ENCODE measurements at regions not wholly inside any gene's neighbourhood (a gene's known extent, or its start where the extent isn't known, plus 50 kb on each side); places are given as distances from the start of the nearest gene placed in this dataset.

- TF ChIP-seq ZNF639 (CRISPR knock-in tag; conservative IDR thresholded peaks at IDR 0.05) (no peak), PHF20 (CRISPR knock-in tag; IDR thresholded peaks at IDR 0.05) (no peak), THYN1 (CRISPR knock-in tag; IDR thresholded peaks at IDR 0.05; ENCODE audit: borderline replicate concordance, low read depth) (no peak), GTF3A (CRISPR knock-in tag; conservative IDR thresholded peaks at IDR 0.05) (no peak), SETDB1 (CRISPR knock-in tag; IDR thresholded peaks at IDR 0.05; ENCODE audit: borderline replicate concordance) (no peak), ZNF230 (CRISPR knock-in tag; IDR thresholded peaks at IDR 0.05) (no peak), RARA (CRISPR knock-in tag; IDR thresholded peaks at IDR 0.05) (peak; percentile 76), MXI1 (IDR thresholded peaks at IDR 0.05; ENCODE audit: borderline replicate concordance, low read depth, low read length) (no peak), PAWR (CRISPR knock-in tag; IDR thresholded peaks at IDR 0.05; ENCODE audit: borderline replicate concordance) (no peak), MIER2 (CRISPR knock-in tag; IDR thresholded peaks at IDR 0.05) (no peak), ZC3H13 (CRISPR knock-in tag; IDR thresholded peaks at IDR 0.05) (no peak), ZNF282 (IDR thresholded peaks at IDR 0.05; ENCODE audit: partially characterized antibody) (no peak), ZNF430 (CRISPR knock-in tag; IDR thresholded peaks at IDR 0.05) (no peak), ARNTL (CRISPR knock-in tag; IDR thresholded peaks at IDR 0.05) (no peak), MED13 (CRISPR knock-in tag; IDR thresholded peaks at IDR 0.05) (no peak), MBNL3 (CRISPR knock-in tag; conservative IDR thresholded peaks at IDR 0.05) (no peak), NRL (CRISPR knock-in tag; IDR thresholded peaks at IDR 0.05; ENCODE audit: borderline replicate concordance) (no peak), MTA1 (CRISPR knock-in tag; IDR thresholded peaks at IDR 0.05; ENCODE audit: borderline replicate concordance) (no peak), POGK (CRISPR knock-in tag; conservative IDR thresholded peaks at IDR 0.05) (no peak), ZSCAN5A (CRISPR knock-in tag; IDR thresholded peaks at IDR 0.05; ENCODE audit: borderline replicate concordance) (no peak), RNF2 (conservative IDR thresholded peaks at IDR 0.05; ENCODE audit: low read depth) (no peak), ZNF746 (CRISPR knock-in tag; IDR thresholded peaks at IDR 0.05) (no peak), SNRNP70 (IDR thresholded peaks at IDR 0.05; ENCODE audit: low read depth, low read length) (no peak), SMARCC2 (IDR thresholded peaks at IDR 0.05) (no peak), CREBL2 (CRISPR knock-in tag; IDR thresholded peaks at IDR 0.05; ENCODE audit: borderline replicate concordance) (no peak), HNRNPK (IDR thresholded peaks at IDR 0.05; ENCODE audit: low read depth, low read length, poor library complexity, severe bottlenecking) (no peak), HNRNPL (IDR thresholded peaks at IDR 0.05; ENCODE audit: low read depth, low read length) (no peak), ZNF264 (CRISPR knock-in tag; IDR thresholded peaks at IDR 0.05) (0 out of 2 replicates have a peak, but pooled peaks have one; percentile 30)
Observed at GRCh38 chr5:143629871-143630659, 181.9 kb upstream of the HMHB1 start (continued).

All from HepG2 (cell line).